MM.1S (cell line): ENCODE measurements at regions not wholly inside any gene's neighbourhood (a gene's known extent, or its start where the extent isn't known, plus 50 kb on each side); places are given as distances from the start of the nearest gene placed in this dataset.
"Not testable (repeated sequence)": the region's sequence is repeated elsewhere in the genome, so short reads cannot be mapped to it uniquely, and the experiment has no call there.

ENCODE experiments used
- CTCF ChIP-seq: fragments of 300-600 bp; sonication (generic); IDR thresholded peaks from 2 replicates; pipeline ENCODE4 v1.5.1; 2016; ENCODE audit warnings: antibody characterized with exemption, low read length, mixed read lengths
- EZH2 ChIP-seq: fragments of 300-600 bp; sonication (generic); optimal IDR thresholded peaks from 2 replicates; pipeline ENCODE3; 2017; ENCODE audit warnings: low read depth, mild to moderate bottlenecking, antibody characterized with exemption, low read length, mixed read lengths
- EZH2phosphoT487 ChIP-seq: fragments of 300-600 bp; sonication (generic); IDR thresholded peaks from 2 replicates; pipeline ENCODE4 v1.6.1; 2018; ENCODE audit warnings: antibody characterized with exemption, low read length

- not testable (repeated sequence) for TF ChIP-seq EZH2, CTCF, EZH2phosphoT487
These were observed 238.3 kb upstream of the ZEB2 start for GRCh38 chr2:144758196-144758595.
